Fibroblast of lung (primary cell): ENCODE measurements at regions not wholly inside any gene's neighbourhood (a gene's known extent, or its start where the extent isn't known, plus 50 kb on each side); places are given as distances from the start of the nearest gene placed in this dataset.

ENCODE experiments used
- DNase-seq, 2 donors: peaks; one replicate each; pipeline versions ENCODE4 v3.0.0 to v3.0.0-alpha.2; 2010; ENCODE audit warnings: low read depth in 2 of 2
- H2AFZ ChIP-seq: 2 replicates; pipeline ENCODE4 v1.5.1; 2012; ENCODE audit warnings: low read length, control low read depth, inconsistent platforms
- H3K27ac ChIP-seq: 2 replicates; pipeline ENCODE4 v1.5.1; 2011; ENCODE audit warnings: low read length, control low read depth; ENCODE audit not compliant: insufficient read depth
- H3K27me3 ChIP-seq: 2 replicates; pipeline ENCODE4 v1.5.1; 2011; ENCODE audit warnings: mild to moderate bottlenecking, low read length; ENCODE audit not compliant: control insufficient read depth, insufficient read depth
- H3K36me3 ChIP-seq: 2 replicates; pipeline ENCODE4 v1.5.1; 2011; ENCODE audit warnings: low read length; ENCODE audit not compliant: control insufficient read depth, insufficient read depth
- H3K4me1 ChIP-seq: 2 replicates; pipeline ENCODE4 v1.5.1; 2011; ENCODE audit warnings: low read length; ENCODE audit not compliant: control insufficient read depth, insufficient read depth; ENCODE audit errors: extremely low read depth
- H3K4me2 ChIP-seq: 2 replicates; pipeline ENCODE4 v1.5.1; 2011; ENCODE audit warnings: low read length, control low read depth; ENCODE audit not compliant: insufficient read depth; ENCODE audit errors: extremely low read depth
- H3K4me3 ChIP-seq, 4 experiments: fragments of 200-600 bp in 1 of 4; sonication (generic) in 1 of 4; replicated peaks in 1 of 4; 2 replicates each; pipeline ENCODE4 v1.5.1; 2011 to 2016; ENCODE audit warnings: low read length in 4 of 4, low read depth in 3 of 4, mild to moderate bottlenecking in 3 of 4, control low read depth in 2 of 4, inconsistent platforms in 1 of 4, mixed read lengths in 1 of 4; ENCODE audit not compliant: insufficient read depth in 1 of 4; ENCODE audit errors: control extremely low read depth in 1 of 4
- H3K79me2 ChIP-seq: 2 replicates; pipeline ENCODE4 v1.5.1; 2012; ENCODE audit warnings: mild to moderate bottlenecking, low read length, inconsistent platforms; ENCODE audit not compliant: control insufficient read depth, insufficient read depth
- H3K9ac ChIP-seq: 2 replicates; pipeline ENCODE4 v1.5.1; 2011; ENCODE audit warnings: mild to moderate bottlenecking, low read length, control low read depth; ENCODE audit not compliant: insufficient read depth
- H3K9me3 ChIP-seq: 2 replicates; pipeline ENCODE4 v1.5.1; 2012; ENCODE audit warnings: low read depth, low read length; ENCODE audit not compliant: control insufficient read depth, insufficient read depth
- H4K20me1 ChIP-seq: 2 replicates; pipeline ENCODE4 v1.5.1; 2011; ENCODE audit warnings: low read length; ENCODE audit not compliant: control insufficient read depth, insufficient read depth; ENCODE audit errors: extremely low read depth
- CTCF ChIP-seq, 2 donors: IDR thresholded peaks in 1 of 2; conservative IDR thresholded peaks in 1 of 2; 1 replicate in 1 of 2; 2 replicates in 1 of 2; pipeline ENCODE4 v1.5.1; 2011 to 2012; ENCODE audit warnings: low read length in 2 of 2, control low read depth in 1 of 2, inconsistent platforms in 1 of 2, low read depth in 1 of 2, mild to moderate bottlenecking in 1 of 2
- EZH2 ChIP-seq: IDR thresholded peaks from 2 replicates; pipeline ENCODE4 v1.5.1; 2012; ENCODE audit warnings: low read length, control low read depth, mild to moderate bottlenecking; ENCODE audit errors: missing control alignments

DNA sequence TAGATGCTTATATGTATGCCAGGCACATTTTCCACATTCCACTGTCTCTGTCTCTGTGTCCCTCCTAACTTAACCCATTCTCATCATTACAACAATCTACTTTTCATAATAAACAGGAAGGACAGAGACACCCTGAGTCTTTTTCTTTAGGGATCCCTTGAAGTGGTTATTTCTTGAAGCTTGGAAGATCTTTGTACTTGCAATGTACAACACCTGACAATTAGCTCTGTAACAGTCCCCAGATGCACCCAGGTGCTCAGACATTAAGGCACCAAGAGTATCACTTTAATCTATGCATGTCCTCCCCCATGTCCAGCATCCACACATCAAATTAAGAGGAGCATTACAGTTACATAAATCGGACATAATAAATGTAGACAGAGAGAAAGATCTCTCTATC is 309.6 kb upstream of the KCNH8 start:
- no peak overlapping the region for H3K27ac ChIP-seq
- H3K4me3 ChIP-seq = no peak overlapping the region
- H3K9me3 ChIP-seq = no peaks in the 10 kb centered on the region
- H2AFZ ChIP-seq = no peak overlapping the region
- no peaks in the 10 kb centered on the region for H3K79me2 ChIP-seq
- H3K4me2 ChIP-seq = no peak overlapping the region
- DNase-seq = no peak
- no peaks in the 10 kb centered on the region for H3K4me1 ChIP-seq
- no peaks in the 10 kb centered on the region for H3K36me3 ChIP-seq
- TF ChIP-seq CTCF (conservative IDR thresholded peaks at IDR 0.05 in 1 of 2, IDR thresholded peaks at IDR 0.05 in 1 of 2; ENCODE audit: low read depth in 1 of 2, low read length in 2 of 2) (no peak), EZH2 (no peak)
- H3K27me3 ChIP-seq = no peaks in the 10 kb centered on the region
- H4K20me1 ChIP-seq = no peaks in the 10 kb centered on the region
- H3K9ac ChIP-seq = no peak overlapping the region

GRCh38 chr3:18837137-18837755 is 311.1 kb upstream of the KCNH8 start:
- peak in 1 of 2 donors; percentile 1 for DNase-seq

DNA sequence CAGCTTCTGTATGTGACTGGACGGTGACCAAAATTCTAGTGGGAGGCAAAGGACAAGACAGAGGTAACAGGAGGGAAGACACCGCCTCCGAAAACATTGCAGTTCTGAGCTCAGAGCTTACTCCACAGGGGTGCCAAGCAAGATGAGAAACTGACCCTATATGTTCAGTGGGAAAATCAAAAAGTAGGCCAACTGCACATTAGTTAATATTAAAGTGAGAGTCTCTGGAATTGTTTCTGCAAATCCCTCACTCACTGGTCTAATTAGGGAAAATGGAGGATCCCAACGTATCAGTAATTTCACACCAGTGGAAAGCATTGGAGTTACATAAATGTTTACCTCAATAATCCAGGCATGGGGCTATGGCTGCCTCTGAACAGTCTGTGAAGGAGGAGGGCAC is 313.3 kb upstream of the KCNH8 start:
- no peak overlapping the region for H3K4me2 ChIP-seq

More at GRCh38 chr3:18837137-18837755, 311.1 kb upstream of the KCNH8 start:
- Histone ChIP-seq H3K79me2 (no peaks in the 10 kb centered on the region), H3K4me1 (no peaks in the 10 kb centered on the region), H3K4me3 (no peak overlapping the region), H3K27me3 (no peaks in the 10 kb centered on the region), H3K9ac (no peak overlapping the region), H3K36me3 (no peaks in the 10 kb centered on the region), H3K4me2 (no peak overlapping the region), H3K9me3 (no peaks in the 10 kb centered on the region), H2AFZ (no peak overlapping the region), H3K27ac (no peak overlapping the region), H4K20me1 (no peaks in the 10 kb centered on the region)
- TF ChIP-seq EZH2 (no peak), CTCF (conservative IDR thresholded peaks at IDR 0.05 in 1 of 2, IDR thresholded peaks at IDR 0.05 in 1 of 2; ENCODE audit: low read depth in 1 of 2, low read length in 2 of 2) (no peak)

More for the DNA sequence above, 313.3 kb upstream of the KCNH8 start:
- no peak for DNase-seq
- Histone ChIP-seq H3K4me3 (no peak overlapping the region), H2AFZ (no peak overlapping the region), H3K27ac (no peak overlapping the region), H3K4me1 (no peaks in the 10 kb centered on the region), H3K36me3 (no peaks in the 10 kb centered on the region), H3K9ac (no peak overlapping the region), H3K27me3 (no peaks in the 10 kb centered on the region), H3K79me2 (no peaks in the 10 kb centered on the region), H3K9me3 (no peaks in the 10 kb centered on the region), H4K20me1 (no peaks in the 10 kb centered on the region)
- TF ChIP-seq EZH2 (no peak), CTCF (conservative IDR thresholded peaks at IDR 0.05 in 1 of 2, IDR thresholded peaks at IDR 0.05 in 1 of 2; ENCODE audit: low read depth in 1 of 2, low read length in 2 of 2) (no peak)
